Body of pancreas (tissue), 4 donors: ENCODE measurements at regions not wholly inside any gene's neighbourhood (a gene's known extent, or its start where the extent isn't known, plus 50 kb on each side); places are given as distances from the start of the nearest gene placed in this dataset.

Experiments used
- CTCF ChIP-seq, 7 experiments: fragments of 450-650 bp in 4 of 7; fragments of 200-600 bp in 3 of 7; sonication (generic) in 3 of 7; IDR thresholded peaks; one replicate each; pipeline ENCODE4 v1.5.1; 2016 to 2019; ENCODE audit warnings: antibody characterized with exemption in 7 of 7
- POLR2A ChIP-seq, 3 donors: fragments of 450-650 bp; IDR thresholded peaks; one replicate each; pipeline ENCODE4 v1.6.1; 2016; ENCODE audit warnings: antibody characterized with exemption in 3 of 3, mild to moderate bottlenecking in 2 of 3

- TF ChIP-seq CTCF (IDR thresholded peaks at IDR 0.05) (no peak), POLR2A (IDR thresholded peaks at IDR 0.05) (no peak)
Observed at GRCh38 chr4:132863619-132864018, 285.5 kb upstream of the PCDH10 start.
